PC-3 (cell line): ENCODE measurements at regions not wholly inside any gene's neighbourhood (a gene's known extent, or its start where the extent isn't known, plus 50 kb on each side); places are given as distances from the start of the nearest gene placed in this dataset.

Experiments
- EZH2 ChIP-seq: fragments of 300-600 bp; sonication (generic); IDR thresholded peaks from one replicate; pipeline ENCODE4 v1.6.1; 2017; ENCODE audit warnings: antibody characterized with exemption, mild to moderate bottlenecking, low read length; ENCODE audit not compliant: unreplicated experiment
- EZH2phosphoT487 ChIP-seq: fragments of 300-600 bp; sonication (generic); IDR thresholded peaks from 2 replicates; pipeline ENCODE4 v1.6.1; 2018; ENCODE audit warnings: mild to moderate bottlenecking, antibody characterized with exemption, low read length, borderline replicate concordance

GRCh38 chr6:11332463-11332862 is 100.0 kb upstream of the NEDD9 start:
- TF ChIP-seq EZH2phosphoT487 (no peak), EZH2 (no peak)
